ENCODE measurements at regions not wholly inside any gene's neighbourhood (a gene's known extent, or its start where the extent isn't known, plus 50 kb on each side); places are given as distances from the start of the nearest gene placed in this dataset.
"Not testable (repeated sequence)": the region's sequence is repeated elsewhere in the genome, so short reads cannot be mapped to it uniquely, and the experiment has no call there.

DNA sequence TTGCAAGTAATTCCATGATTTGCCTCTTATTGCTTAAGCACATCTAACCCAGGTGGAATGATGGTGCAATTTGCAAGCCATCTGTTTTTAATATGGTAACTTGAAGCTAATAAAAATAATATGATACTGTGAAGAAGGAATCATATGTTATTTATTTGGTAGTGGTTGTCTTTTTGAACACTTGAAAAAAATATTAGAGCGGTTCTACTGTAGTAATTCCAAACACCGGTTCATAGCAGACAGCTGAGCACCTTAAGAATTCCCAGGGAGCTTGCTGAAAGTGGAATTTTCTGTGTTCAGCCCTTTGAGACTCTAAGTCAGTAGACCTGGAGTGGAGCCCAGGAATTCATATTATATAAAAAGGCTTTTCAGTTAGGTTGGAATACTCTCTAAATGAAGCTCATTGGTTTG is 687.4 kb downstream of the EDEM1 start:
- no peak for DNase-seq
- no peaks in the 10 kb centered on the region for H3K9me3 ChIP-seq
- no peak overlapping the region for H3K4me3 ChIP-seq
- H3K27me3 ChIP-seq: no peaks in the 10 kb centered on the region
- H3K36me3 ChIP-seq: no peaks in the 10 kb centered on the region

DNA sequence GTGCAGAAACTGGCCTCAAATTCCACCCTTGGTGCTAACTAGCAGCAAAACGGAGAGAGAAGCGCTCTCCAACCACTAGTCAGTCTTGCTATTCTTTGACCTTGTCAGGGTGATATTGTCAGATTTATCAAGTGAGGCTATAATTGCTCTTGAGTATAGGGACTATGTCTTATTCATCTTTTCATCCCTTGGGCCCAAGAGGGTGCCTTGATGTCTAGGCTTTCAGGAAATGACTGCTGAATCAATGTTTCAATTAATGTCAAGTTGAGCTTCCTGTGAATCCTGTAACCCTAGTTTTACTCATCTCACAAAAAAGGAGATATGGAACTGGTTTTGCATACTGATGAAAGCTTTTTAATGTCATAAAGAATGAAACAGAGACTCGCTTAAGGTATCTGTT is 701.3 kb downstream of the EDEM1 start:
- no peak overlapping the region for H3K4me3 ChIP-seq
- H3K36me3 ChIP-seq: no peaks in the 10 kb centered on the region
- no peaks in the 10 kb centered on the region for H3K9me3 ChIP-seq
- no peak for DNase-seq
- H3K27me3 ChIP-seq: no peaks in the 10 kb centered on the region

DNA sequence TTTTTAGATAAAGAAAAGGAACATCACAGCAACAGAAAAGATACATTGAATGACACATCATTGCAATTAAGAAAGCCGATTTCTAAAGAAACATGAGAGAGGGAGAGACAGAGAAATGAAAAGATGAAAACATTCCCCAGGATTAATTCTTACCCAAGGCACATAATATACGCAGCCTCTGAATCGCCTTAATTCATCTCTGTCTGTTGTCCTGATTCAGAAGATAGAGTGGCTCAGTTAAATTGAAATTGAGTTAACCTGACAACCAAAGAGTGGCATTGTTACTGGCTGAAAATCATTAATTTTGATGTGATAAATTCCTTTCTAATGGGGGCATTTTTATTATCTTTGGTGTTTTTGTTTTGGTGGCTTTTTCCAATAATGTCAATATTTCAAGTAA is 701.9 kb downstream of the EDEM1 start:
- no peaks in the 10 kb centered on the region for H3K36me3 ChIP-seq
- H3K9me3 ChIP-seq: no peaks in the 10 kb centered on the region
- no peak overlapping the region for H3K4me3 ChIP-seq
- no peaks in the 10 kb centered on the region for H3K27me3 ChIP-seq
- DNase-seq: no peak

DNA sequence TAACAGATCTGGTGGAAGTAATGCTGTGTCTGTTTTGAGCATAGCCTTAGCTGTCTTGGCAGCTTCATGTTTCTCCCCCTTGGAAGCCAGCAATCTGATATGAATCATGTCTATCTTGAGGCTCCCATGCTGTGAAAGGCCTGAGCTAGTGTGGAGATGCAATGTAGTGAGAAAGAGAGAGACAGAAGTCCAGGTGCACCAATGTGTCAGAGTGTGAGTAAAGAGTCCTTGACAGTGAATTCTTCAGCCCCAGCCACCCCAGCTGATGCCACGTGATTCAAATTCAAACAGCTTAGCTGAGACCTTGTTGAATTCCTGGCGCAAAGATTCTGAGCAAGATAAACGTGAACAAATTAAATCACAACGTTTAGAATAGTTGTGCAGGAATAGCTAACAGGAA is 704.2 kb downstream of the EDEM1 start:
- Histone ChIP-seq H3K4me3 (no peak overlapping the region), H3K9me3 (no peaks in the 10 kb centered on the region), H3K36me3 (no peaks in the 10 kb centered on the region), H3K27me3 (no peaks in the 10 kb centered on the region)
- peak; percentile 43 for DNase-seq

DNA sequence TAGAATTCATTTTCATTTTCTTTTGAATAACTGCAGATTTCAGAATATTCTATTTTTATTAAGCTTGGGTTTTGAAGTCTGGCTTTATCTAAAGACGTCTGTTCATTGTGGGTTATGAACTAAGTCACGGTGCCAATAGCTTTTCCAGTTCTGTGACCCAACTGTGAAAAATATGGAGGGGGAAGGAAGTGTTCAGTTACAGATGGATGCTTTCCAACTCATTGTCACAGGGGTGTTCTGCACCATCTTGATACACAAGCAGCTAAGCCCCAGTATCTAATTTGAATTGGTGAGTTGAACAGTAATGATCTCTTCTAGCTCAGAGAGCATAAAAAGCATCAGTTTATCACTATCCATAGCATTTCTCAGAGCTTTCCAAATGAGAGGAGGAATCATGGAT is 710.6 kb downstream of the EDEM1 start:
- H3K9me3 ChIP-seq: no peaks in the 10 kb centered on the region
- H3K4me3 ChIP-seq: no peak overlapping the region
- DNase-seq: no peak
- no peaks in the 10 kb centered on the region; the same call in 1 of the 2 replicates for H3K27me3 ChIP-seq
- no peaks in the 10 kb centered on the region for H3K36me3 ChIP-seq

DNA sequence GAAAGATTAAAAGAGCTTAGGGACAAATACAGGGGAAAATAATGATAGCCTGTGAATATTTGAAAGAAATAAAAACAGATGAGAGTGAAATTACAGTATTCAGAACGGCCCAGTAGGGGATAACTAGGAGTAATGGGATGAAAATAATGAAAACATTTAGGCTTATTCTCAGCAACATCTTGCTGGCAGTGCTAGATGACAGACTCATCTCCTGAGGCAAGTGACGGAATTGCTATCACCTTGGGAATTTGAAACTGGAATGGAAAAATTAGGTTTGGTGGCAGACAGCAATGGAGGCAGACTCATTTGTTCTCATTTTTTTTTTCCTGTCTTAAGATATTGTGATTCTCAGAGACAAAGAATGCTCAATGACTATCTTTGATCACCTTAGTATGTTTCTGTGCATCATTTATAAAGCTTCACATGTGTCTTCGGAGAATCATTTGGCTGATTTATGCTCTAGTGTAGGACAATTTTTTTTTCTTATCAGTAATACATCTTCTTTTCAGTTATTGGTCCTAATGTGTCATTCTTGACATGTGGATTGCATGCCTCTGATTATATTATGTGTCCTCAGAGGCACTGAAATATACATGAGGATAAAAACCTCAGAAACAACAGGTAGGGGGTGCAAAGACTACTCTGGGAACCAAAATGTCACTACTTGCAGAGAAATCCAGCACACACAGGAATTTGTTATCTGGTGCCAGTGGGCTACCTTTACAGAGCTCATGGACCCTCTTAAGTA is 711.7 kb downstream of the EDEM1 start:
- DNase-seq: no peak
- Histone ChIP-seq H3K27me3 (no peaks in the 10 kb centered on the region; the same call in 1 of the 2 replicates), H3K9me3 (no peaks in the 10 kb centered on the region), H3K4me3 (no peak overlapping the region), H3K36me3 (no peaks in the 10 kb centered on the region)

DNA sequence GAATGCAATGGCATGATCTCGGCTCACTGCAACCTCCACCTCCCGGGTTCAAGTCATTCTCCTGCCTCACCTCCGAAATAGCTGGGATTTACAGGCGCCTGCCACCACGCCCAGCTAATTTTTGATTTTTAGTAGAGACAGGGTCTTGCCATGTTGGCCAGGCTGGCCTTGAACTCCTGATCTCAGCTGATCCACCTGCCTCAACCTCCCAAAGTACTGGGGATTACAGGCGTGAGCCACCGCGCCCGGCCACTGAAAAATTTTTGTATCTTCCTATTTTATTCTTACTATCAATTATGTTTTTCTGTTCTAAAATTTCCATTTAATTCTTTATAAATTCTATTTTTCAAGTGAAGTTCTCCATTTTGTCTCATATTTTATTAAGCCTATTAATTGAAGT is 730.4 kb downstream of the EDEM1 start:
- Histone ChIP-seq H3K4me3 (no peak overlapping the region), H3K9me3 (no peaks in the 10 kb centered on the region), H3K27me3 (no peaks in the 10 kb centered on the region), H3K36me3 (no peaks in the 10 kb centered on the region)
- DNase-seq: no peak

DNA sequence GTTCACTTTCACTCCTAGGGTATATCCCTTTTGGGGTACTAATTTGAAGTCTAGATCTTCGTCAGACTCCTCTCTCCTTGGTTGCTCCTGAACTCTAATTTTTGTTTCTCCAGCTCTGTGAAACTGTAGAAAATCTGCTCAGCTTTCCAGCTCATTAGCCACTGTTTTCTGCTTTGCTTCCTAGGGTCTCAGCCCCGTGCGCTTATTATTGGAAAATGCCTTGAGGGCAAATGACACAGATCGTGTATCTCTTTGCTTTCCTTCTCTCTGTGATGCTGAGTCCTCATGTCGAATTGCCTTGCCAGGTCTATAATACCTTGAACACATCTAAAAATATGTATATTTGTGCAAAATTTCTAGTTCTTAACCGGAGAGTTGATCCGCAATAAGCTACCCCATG is 731.1 kb downstream of the EDEM1 start:
- H3K4me3 ChIP-seq: no peak overlapping the region
- H3K9me3 ChIP-seq: no peaks in the 10 kb centered on the region
- no peak for DNase-seq
- no peaks in the 10 kb centered on the region for H3K27me3 ChIP-seq
- H3K36me3 ChIP-seq: no peaks in the 10 kb centered on the region

DNA sequence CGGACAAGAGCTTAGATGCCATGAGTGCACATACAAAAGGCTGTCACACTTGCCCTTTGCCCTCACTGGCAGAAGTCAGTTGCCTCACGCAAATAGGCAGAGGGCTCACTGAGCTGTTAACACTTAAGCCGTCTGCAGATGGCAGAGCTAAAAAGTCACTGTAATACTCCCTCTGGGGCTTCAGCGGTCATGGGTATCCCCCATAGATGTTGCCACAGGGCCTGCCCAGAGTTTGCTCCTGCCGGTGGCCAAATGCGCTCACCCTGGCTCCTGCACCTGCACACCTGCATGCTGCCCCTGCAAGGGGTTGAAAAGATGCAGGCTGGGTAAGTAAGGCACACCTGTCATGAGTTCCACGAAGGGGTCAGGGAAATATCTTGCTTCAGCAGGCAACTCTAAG is 741.5 kb downstream of the EDEM1 start:
- no peaks in the 10 kb centered on the region for H3K27me3 ChIP-seq
- no peak for DNase-seq
- no peaks in the 10 kb centered on the region for H3K9me3 ChIP-seq
- no peaks in the 10 kb centered on the region for H3K36me3 ChIP-seq
- no peak overlapping the region for H3K4me3 ChIP-seq

DNA sequence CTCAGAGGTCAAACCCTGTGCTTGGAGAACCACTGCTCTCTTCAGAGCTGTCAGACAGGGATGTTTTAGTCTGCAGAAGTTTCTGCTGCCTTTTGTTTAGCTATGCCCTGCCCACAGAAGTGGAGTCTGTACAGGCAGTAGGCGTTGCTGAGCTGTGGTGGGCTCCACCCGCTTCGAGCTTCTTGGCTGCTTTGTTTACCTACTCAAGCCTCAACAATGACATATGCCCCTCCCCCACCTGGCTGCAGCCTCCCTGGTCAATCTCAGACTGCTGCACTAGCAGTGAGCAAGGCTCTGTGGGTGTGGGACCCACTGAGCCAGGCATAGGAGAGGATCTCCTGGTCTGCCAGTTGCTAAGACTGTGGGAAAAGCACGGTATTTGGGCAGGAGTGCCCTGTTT is 756.6 kb downstream of the EDEM1 start:
- H3K36me3 ChIP-seq, H3K9me3 ChIP-seq, H3K4me3 ChIP-seq, H3K27me3 ChIP-seq, DNase-seq: not testable (repeated sequence)

DNA sequence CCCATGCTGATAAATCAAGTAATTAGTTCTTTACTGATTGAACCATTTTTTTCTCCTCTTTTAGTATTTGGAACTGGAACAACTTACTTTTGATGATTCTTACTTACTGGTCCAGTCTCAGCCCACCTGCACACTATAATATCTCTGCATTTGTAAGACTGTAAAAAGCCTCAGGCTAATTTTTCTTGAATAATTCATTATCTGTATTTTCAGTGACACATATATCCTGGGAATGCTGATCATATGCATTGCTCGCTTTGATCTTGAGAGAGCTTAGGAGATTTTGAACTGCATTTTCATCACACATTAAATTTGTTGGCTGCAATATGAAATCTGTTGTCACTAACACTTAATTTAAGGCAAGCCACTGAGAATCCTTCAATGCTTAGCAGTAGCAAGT is 760.6 kb downstream of the EDEM1 start:
- no peaks in the 10 kb centered on the region for H3K36me3 ChIP-seq
- H3K4me3 ChIP-seq: no peak overlapping the region
- H3K27me3 ChIP-seq: no peaks in the 10 kb centered on the region
- no peaks in the 10 kb centered on the region for H3K9me3 ChIP-seq
- no peak for DNase-seq

DNA sequence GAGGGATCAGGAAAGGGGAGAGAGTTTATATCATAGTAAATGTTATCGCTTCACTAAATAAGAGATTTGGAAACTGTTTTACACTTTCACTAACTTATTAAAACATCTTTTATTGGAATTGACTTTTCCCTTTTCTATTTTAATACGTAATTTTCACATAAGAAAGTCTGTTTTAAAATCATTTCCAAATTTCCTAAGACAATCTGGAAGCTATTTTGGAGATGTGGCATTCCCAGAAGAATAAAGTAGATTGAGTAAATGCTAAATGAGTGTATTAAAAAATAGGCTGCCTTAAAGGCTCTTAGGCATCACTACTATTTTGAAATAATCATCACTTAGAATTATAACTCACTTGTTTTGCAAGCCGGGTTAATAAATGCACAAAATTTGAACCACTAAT is 763.5 kb downstream of the EDEM1 start:
- no peaks in the 10 kb centered on the region for H3K27me3 ChIP-seq
- H3K36me3 ChIP-seq: no peaks in the 10 kb centered on the region
- no peak for DNase-seq
- no peak overlapping the region for H3K4me3 ChIP-seq
- H3K9me3 ChIP-seq: no peaks in the 10 kb centered on the region

DNA sequence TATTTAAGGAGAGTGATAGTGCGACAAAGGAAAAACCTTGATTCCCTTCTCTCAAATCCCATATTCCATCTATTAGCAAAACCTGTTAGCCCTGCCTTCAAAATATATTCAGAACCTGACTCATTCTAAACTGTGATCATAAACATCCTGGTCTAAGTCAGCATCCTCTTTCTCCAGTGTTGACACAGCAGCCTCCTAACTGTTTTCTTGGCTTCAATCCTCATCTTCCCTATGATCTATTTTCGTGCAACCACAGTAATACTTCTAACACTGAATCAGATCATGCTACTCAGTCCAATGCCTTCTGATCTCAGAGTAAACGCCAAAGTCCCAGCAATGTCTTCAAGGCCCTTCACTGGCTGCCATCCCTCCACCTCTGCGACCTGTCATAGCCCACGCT is 785.1 kb downstream of the EDEM1 start:
- no peaks in the 10 kb centered on the region for H3K9me3 ChIP-seq
- no peak overlapping the region for H3K4me3 ChIP-seq
- no peaks in the 10 kb centered on the region for H3K36me3 ChIP-seq
- H3K27me3 ChIP-seq: no peaks in the 10 kb centered on the region
- peak; percentile 15 for DNase-seq

DNA sequence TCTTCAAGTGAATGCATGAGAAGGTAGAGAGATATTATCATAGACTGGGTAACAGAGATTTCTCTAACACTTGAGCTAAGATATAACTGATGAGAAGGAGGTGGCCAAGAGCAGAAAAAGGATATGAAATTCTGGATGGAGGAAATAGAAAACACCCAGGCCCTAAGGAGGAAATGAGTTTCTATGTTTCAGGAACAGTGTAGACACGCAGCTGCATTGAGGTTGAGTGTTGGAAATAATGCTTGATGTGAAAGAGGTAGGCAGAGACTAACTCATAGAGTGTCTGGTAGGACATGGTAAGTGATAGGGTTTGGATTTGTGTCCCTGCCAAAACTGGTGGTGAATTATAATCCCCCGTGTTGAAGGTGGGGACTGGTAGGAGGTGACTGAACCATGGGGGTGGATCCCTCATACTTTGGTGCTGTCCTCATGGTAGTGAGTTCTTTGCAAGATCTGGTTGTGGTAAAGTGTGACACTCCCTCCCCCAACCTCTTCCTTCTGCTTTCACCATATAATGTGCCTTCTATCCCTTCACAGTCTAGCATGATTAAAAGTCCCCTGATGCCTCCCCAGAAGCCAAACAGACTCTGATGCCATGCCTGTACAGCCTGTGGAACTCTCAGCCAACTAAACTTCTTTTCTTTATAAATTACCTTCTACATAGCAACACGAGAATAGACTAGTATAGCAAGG is 787.3 kb downstream of the EDEM1 start:
- Histone ChIP-seq H3K27me3 (no peaks in the 10 kb centered on the region), H3K4me3 (no peak overlapping the region), H3K36me3 (no peaks in the 10 kb centered on the region), H3K9me3 (no peaks in the 10 kb centered on the region)
- DNase-seq: no peak

DNA sequence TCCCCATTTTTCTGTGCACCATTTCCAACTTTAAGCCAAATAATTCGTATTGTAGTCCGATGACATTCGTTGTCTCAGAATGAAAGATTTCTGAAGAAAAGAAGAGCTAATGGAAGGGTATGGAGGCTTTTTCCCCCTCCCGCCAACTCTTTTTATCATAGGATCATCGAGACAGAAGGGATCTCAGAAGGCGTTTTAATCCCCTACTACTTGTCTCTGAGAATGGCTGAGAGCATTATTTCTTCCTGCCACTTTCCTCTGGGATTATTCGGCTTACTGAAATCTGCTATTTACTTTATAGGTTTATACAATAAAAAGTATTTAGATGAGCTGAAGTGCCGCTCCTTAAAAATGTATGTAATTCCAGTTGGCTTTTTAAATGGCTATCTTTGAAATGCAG is 789.8 kb downstream of the EDEM1 start:
- H3K9me3 ChIP-seq: no peaks in the 10 kb centered on the region
- no peak overlapping the region for H3K4me3 ChIP-seq
- no peaks in the 10 kb centered on the region for H3K36me3 ChIP-seq
- no peaks in the 10 kb centered on the region for H3K27me3 ChIP-seq
- no peak for DNase-seq

DNA sequence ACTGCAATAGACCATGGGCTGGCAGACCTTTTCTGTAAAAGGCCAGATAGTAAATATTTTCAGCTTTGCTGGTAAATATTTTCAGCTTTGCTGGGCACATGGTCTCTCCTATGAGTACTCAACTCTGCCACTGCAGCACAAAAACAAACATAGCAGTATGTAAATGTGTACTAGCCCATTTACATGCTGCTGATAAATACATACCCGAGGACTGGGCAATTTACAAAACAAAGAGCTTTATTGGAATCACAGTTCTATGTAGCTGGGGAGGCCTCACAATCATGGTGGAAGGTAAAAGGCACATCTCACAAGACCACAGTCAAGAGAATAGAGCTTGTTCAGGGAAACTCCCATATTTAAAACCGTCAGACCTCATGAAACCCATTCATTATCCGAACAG is 793.0 kb downstream of the EDEM1 start:
- no peaks in the 10 kb centered on the region for H3K27me3 ChIP-seq

DNA sequence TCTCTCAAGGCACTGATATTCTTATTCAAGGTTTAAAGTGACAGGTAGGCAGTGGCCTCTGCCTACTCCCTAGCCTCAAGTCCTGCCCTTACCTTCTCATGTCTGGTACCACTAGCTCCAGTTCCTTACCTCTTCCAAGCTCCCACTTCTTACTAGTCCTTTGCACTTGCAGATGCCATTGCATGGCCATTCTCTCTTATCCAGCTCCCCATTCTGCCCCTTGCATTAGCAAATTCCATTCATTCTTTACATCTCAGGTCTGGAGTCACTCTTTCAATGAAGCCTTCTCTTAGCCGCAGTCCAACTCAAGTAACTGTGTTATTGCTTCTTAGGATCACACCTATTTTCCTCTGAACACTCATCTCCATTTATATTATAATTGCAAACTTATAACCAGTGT is 807.1 kb downstream of the EDEM1 start:
- Histone ChIP-seq H3K27me3 (no peaks in the 10 kb centered on the region), H3K9me3 (no peaks in the 10 kb centered on the region), H3K36me3 (no peaks in the 10 kb centered on the region), H3K4me3 (no peak overlapping the region)
- no peak for DNase-seq

More for the DNA sequence above, 793.0 kb downstream of the EDEM1 start:
- DNase-seq: no peak
- Histone ChIP-seq H3K4me3 (no peak overlapping the region), H3K36me3 (no peaks in the 10 kb centered on the region), H3K9me3 (no peaks in the 10 kb centered on the region)

DNA sequence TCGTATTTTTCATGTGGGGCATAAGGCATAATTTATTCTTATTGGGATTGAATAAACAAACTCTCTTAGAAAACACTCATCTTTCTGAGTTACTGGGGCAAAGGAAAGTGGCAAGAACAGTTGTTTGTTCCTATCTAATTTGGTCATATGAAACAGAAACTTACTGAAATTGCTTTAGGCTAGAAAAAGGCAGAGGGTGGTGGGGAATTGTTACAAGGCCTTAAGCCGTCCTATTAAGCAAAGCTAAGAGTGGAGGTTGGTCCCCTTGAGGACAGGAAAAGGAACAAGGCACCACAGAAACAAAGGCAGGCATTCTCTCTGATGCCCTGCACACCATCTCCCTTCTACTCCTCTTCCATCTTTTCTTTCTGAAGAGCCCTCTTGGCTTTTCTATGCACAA is 830.9 kb downstream of the EDEM1 start:
- Histone ChIP-seq H3K4me3 (no peak overlapping the region), H3K36me3 (no peaks in the 10 kb centered on the region), H3K27me3 (no peaks in the 10 kb centered on the region), H3K9me3 (no peaks in the 10 kb centered on the region)
- DNase-seq: no peak

All from MG63 (cell line).